ENCODE measurements at regions not wholly inside any gene's neighbourhood (a gene's known extent, or its start where the extent isn't known, plus 50 kb on each side); places are given as distances from the start of the nearest gene placed in this dataset.

DNA sequence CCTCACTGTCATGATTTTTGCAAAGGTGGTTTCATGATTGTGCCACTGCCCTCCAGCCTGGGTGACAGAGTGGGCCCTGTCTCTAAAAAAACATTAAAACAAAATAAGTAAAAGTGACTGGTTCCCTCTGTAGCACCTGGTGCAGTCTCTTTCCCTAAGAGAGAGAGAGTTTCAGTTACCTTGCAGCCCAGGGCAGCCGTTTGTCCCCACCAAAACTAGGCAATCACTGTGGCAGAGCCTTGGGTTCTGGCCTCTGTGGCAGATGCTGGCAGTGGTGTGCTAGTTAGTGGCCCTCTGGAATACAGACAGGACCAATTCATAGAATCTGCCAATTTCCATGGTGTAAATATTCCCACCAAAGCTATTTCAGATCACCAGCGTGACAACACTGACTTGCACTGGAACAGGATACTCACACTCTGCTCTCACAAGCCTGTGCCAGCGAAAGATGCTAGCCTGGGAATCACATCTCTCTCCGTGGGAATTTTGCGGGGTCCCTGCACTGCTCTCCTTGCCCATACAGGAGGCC lies 108.7 kb downstream of the TLR5 start:
- no peak for TF ChIP-seq EZH2 (IDR thresholded peaks at IDR 0.05; ENCODE audit: insufficient read depth, low read length)
- TF ChIP-seq, protein P1, sequence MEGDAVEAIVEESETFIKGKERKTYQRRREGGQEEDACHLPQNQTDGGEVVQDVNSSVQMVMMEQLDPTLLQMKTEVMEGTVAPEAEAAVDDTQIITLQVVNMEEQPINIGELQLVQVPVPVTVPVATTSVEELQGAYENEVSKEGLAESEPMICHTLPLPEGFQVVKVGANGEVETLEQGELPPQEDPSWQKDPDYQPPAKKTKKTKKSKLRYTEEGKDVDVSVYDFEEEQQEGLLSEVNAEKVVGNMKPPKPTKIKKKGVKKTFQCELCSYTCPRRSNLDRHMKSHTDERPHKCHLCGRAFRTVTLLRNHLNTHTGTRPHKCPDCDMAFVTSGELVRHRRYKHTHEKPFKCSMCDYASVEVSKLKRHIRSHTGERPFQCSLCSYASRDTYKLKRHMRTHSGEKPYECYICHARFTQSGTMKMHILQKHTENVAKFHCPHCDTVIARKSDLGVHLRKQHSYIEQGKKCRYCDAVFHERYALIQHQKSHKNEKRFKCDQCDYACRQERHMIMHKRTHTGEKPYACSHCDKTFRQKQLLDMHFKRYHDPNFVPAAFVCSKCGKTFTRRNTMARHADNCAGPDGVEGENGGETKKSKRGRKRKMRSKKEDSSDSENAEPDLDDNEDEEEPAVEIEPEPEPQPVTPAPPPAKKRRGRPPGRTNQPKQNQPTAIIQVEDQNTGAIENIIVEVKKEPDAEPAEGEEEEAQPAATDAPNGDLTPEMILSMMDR (IDR thresholded peaks at IDR 0.05; ENCODE audit: insufficient read depth, low read depth, low read length) = no peak
- Mint-ChIP-seq H3K4me3 (ENCODE audit: unreplicated experiment) (no peak overlapping the region), H3K4me1 (ENCODE audit: low read depth, unreplicated experiment) (peaks cover 4% of the 10 kb centered on the region), H3K36me3 (ENCODE audit: low read depth, unreplicated experiment) (no peaks in the 10 kb centered on the region), H3K9me3 (ENCODE audit: unreplicated experiment) (peaks cover 5% of the 10 kb centered on the region), H3K27ac (ENCODE audit: unreplicated experiment) (no peak overlapping the region), H3K27me3 (ENCODE audit: low read depth, unreplicated experiment) (peaks cover 54% of the 10 kb centered on the region)
- no peak overlapping the region for H3K4me2 ChIP-seq (ENCODE audit: low read length)
- peaks cover 2% of the 10 kb centered on the region for H3K27me3 ChIP-seq (ENCODE audit: insufficient read depth, low read length)
- no peak overlapping the region for H3K9ac ChIP-seq (ENCODE audit: low read length)
- no peaks in the 10 kb centered on the region for H3K79me2 ChIP-seq (ENCODE audit: insufficient read depth, low read length)
- no peak for FAIRE-seq
- DNase-seq (ENCODE audit: low read depth) = no peak
- H4K20me1 ChIP-seq (ENCODE audit: insufficient read depth, low read length) = no peaks in the 10 kb centered on the region
- H3K36me3 ChIP-seq (ENCODE audit: insufficient read depth, low read length) = no peaks in the 10 kb centered on the region
- H3K4me3 ChIP-seq (ENCODE audit: insufficient read depth, low read depth, low read length) = no peak overlapping the region
- no peak overlapping the region for H3K27ac ChIP-seq (ENCODE audit: low read depth, low read length)
- no peaks in the 10 kb centered on the region for H3K4me1 ChIP-seq (ENCODE audit: insufficient read depth, low read length)
- no peak overlapping the region for H2AFZ ChIP-seq (ENCODE audit: low read depth, low read length)
- H3K9me3 ChIP-seq (ENCODE audit: insufficient read depth, low read depth, low read length) = no peaks in the 10 kb centered on the region

DNA sequence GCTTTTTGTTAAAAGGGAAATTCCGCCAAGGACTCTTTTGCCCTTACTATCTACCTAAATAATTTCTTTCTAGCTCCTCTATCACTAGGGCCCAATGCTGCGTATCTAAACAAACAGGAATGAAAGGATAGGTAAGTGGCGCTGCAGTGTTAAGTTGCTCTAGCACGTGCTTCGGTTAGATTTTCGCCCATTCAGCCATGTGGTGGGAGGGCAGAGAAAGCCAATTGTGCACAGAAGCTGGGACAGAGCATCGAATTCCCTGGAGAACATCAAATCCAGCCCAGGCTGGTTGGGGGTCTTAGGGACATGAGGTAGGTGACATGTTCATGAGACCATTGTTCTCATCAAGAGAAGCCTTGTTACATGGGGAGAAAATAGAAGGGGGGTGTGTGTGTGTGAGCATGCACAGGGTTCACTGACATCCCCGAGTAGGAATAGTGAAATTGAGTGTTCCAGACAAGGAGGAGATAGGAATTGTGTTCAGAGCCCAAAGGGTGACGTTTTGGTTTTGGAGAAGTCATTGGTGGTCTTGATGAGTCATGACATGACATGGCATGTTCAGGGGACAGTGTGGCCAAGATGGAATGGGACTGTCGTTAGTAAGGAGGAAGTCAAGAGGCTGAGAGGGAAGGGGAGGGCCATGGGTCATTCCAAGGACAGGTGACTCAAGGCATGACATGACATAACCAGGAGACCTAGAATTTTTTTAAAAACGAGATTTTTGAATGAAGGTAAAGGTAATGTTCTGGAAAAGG lies 107.1 kb downstream of the TLR5 start:
- Histone ChIP-seq H3K4me2 (ENCODE audit: low read length) (no peak overlapping the region), H4K20me1 (ENCODE audit: insufficient read depth, low read length) (no peaks in the 10 kb centered on the region), H3K4me3 (ENCODE audit: insufficient read depth, low read depth, low read length) (no peak overlapping the region), H3K9ac (ENCODE audit: low read length) (no peak overlapping the region), H3K27ac (ENCODE audit: low read depth, low read length) (no peak overlapping the region), H3K4me1 (ENCODE audit: insufficient read depth, low read length) (no peaks in the 10 kb centered on the region), H3K9me3 (ENCODE audit: insufficient read depth, low read depth, low read length) (no peaks in the 10 kb centered on the region), H3K36me3 (ENCODE audit: insufficient read depth, low read length) (no peaks in the 10 kb centered on the region), H3K27me3 (ENCODE audit: insufficient read depth, low read length) (peaks cover 2% of the 10 kb centered on the region), H2AFZ (ENCODE audit: low read depth, low read length) (no peak overlapping the region), H3K79me2 (ENCODE audit: insufficient read depth, low read length) (no peaks in the 10 kb centered on the region)
- Mint-ChIP-seq H3K4me1 (ENCODE audit: low read depth, unreplicated experiment) (peaks cover 4% of the 10 kb centered on the region), H3K9me3 (ENCODE audit: unreplicated experiment) (peaks cover 2% of the 10 kb centered on the region), H3K27ac (ENCODE audit: unreplicated experiment) (no peak overlapping the region), H3K4me3 (ENCODE audit: unreplicated experiment) (no peak overlapping the region), H3K36me3 (ENCODE audit: low read depth, unreplicated experiment) (no peaks in the 10 kb centered on the region), H3K27me3 (ENCODE audit: low read depth, unreplicated experiment) (peaks cover 49% of the 10 kb centered on the region)
- TF ChIP-seq, protein P1 (IDR thresholded peaks at IDR 0.05; ENCODE audit: insufficient read depth, low read depth, low read length) = no peak
- no peak for TF ChIP-seq EZH2 (IDR thresholded peaks at IDR 0.05; ENCODE audit: insufficient read depth, low read length)
- FAIRE-seq (no peak), DNase-seq (ENCODE audit: low read depth) (no peak)

DNA sequence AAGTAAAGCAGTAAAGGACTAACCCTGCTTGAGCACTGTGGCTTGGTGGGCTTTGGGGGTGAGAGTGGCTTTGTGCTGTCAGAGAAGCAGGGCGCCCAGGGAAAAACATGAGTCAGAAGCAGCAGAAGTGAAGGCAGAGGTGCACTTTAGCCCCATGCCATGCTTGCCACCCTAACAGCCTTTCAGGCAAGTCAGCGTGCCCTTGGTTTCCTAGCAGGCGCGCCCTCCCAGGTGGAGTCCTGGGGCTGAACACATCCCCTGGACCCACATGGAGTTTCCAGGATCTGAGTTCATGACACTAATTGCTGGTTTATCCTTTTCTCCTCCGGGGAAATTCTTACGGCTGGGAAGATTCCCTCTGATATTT lies 106.6 kb downstream of the TLR5 start:
- no peak overlapping the region for H3K4me3 ChIP-seq (ENCODE audit: insufficient read depth, low read depth, low read length)
- Mint-ChIP-seq H3K27me3 (ENCODE audit: low read depth, unreplicated experiment) (peaks cover 44% of the 10 kb centered on the region), H3K27ac (ENCODE audit: unreplicated experiment) (no peak overlapping the region), H3K9me3 (ENCODE audit: unreplicated experiment) (no peaks in the 10 kb centered on the region), H3K4me3 (ENCODE audit: unreplicated experiment) (no peak overlapping the region), H3K36me3 (ENCODE audit: low read depth, unreplicated experiment) (no peaks in the 10 kb centered on the region), H3K4me1 (ENCODE audit: low read depth, unreplicated experiment) (peaks cover 4% of the 10 kb centered on the region)
- H3K9ac ChIP-seq (ENCODE audit: low read length) = no peak overlapping the region
- H3K4me2 ChIP-seq (ENCODE audit: low read length) = no peak overlapping the region
- DNase-seq (ENCODE audit: low read depth) (no peak), FAIRE-seq (no peak)
- H3K79me2 ChIP-seq (ENCODE audit: insufficient read depth, low read length) = no peaks in the 10 kb centered on the region
- peaks cover 6% of the 10 kb centered on the region for H3K27me3 ChIP-seq (ENCODE audit: insufficient read depth, low read length)
- H2AFZ ChIP-seq (ENCODE audit: low read depth, low read length) = no peak overlapping the region
- TF ChIP-seq, protein P1 (IDR thresholded peaks at IDR 0.05; ENCODE audit: insufficient read depth, low read depth, low read length) = no peak
- TF ChIP-seq EZH2 (IDR thresholded peaks at IDR 0.05; ENCODE audit: insufficient read depth, low read length) = no peak
- no peak overlapping the region for H3K27ac ChIP-seq (ENCODE audit: low read depth, low read length)
- H3K36me3 ChIP-seq (ENCODE audit: insufficient read depth, low read length) = no peaks in the 10 kb centered on the region
- no peaks in the 10 kb centered on the region for H4K20me1 ChIP-seq (ENCODE audit: insufficient read depth, low read length)
- no peaks in the 10 kb centered on the region for H3K4me1 ChIP-seq (ENCODE audit: insufficient read depth, low read length)
- no peaks in the 10 kb centered on the region for H3K9me3 ChIP-seq (ENCODE audit: insufficient read depth, low read depth, low read length)
